Prostate gland (tissue), 2 donors: ENCODE measurements at regions not wholly inside any gene's neighbourhood (a gene's known extent, or its start where the extent isn't known, plus 50 kb on each side); places are given as distances from the start of the nearest gene placed in this dataset.

Experiments
- POLR2A ChIP-seq: fragments of 450-650 bp; IDR thresholded peaks from one replicate; pipeline ENCODE4 v1.6.1; 2016; ENCODE audit warnings: antibody characterized with exemption, mild to moderate bottlenecking
- TF ChIP-seq, protein P1 (sequence below), 4 experiments: fragments of 200-600 bp in 2 of 4; fragments of 450-650 bp in 2 of 4; sonication (generic) in 2 of 4; IDR thresholded peaks; 1 replicate in 3 of 4; 2 replicates in 1 of 4; pipeline ENCODE4 v1.5.1; 2016 to 2019; ENCODE audit warnings: antibody characterized with exemption in 4 of 4, mild to moderate bottlenecking in 2 of 4, moderate library complexity in 2 of 4

DNA sequence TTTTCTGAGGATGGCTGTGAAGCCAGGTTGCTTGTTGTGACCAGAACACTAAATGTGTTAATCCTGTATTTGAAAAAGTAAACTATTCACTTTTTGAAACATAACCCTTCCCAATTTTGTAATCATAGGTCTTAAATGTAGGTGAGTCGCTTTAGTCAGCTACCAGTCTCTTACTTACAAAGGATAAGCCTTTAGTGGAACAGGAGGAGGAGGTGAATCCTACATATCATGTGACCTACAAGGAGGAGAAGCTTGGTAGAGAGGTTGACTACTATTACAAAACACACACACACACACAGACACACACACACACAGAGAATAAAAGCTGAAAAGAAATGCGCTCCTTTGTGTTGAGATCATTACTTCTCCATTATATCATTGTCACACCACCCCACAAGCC is 59.9 kb upstream of the SPAG16 start:
- TF ChIP-seq, protein P1, sequence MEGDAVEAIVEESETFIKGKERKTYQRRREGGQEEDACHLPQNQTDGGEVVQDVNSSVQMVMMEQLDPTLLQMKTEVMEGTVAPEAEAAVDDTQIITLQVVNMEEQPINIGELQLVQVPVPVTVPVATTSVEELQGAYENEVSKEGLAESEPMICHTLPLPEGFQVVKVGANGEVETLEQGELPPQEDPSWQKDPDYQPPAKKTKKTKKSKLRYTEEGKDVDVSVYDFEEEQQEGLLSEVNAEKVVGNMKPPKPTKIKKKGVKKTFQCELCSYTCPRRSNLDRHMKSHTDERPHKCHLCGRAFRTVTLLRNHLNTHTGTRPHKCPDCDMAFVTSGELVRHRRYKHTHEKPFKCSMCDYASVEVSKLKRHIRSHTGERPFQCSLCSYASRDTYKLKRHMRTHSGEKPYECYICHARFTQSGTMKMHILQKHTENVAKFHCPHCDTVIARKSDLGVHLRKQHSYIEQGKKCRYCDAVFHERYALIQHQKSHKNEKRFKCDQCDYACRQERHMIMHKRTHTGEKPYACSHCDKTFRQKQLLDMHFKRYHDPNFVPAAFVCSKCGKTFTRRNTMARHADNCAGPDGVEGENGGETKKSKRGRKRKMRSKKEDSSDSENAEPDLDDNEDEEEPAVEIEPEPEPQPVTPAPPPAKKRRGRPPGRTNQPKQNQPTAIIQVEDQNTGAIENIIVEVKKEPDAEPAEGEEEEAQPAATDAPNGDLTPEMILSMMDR (IDR thresholded peaks at IDR 0.05): no peak
- no peak for TF ChIP-seq POLR2A
